IPS-18a (cell line): ENCODE measurements at regions not wholly inside any gene's neighbourhood (a gene's known extent, or its start where the extent isn't known, plus 50 kb on each side); places are given as distances from the start of the nearest gene placed in this dataset.
"Not testable (repeated sequence)": the region's sequence is repeated elsewhere in the genome, so short reads cannot be mapped to it uniquely, and the experiment has no call there.

Experiments
- H3K27ac ChIP-seq: one replicate; pipeline ENCODE4 v1.5.1; 2013; ENCODE audit warnings: low read length
- H3K27me3 ChIP-seq: one replicate; pipeline ENCODE4 v1.6.1; 2013; ENCODE audit warnings: mild to moderate bottlenecking, low read length; ENCODE audit not compliant: control insufficient read depth, insufficient read depth
- H3K36me3 ChIP-seq: one replicate; pipeline ENCODE4 v1.6.1; 2013; ENCODE audit warnings: low read depth, low read length; ENCODE audit not compliant: control insufficient read depth
- H3K4me1 ChIP-seq: one replicate; pipeline ENCODE4 v1.6.1; 2013; ENCODE audit warnings: low read depth, low read length; ENCODE audit not compliant: control insufficient read depth
- H3K4me3 ChIP-seq: one replicate; pipeline ENCODE4 v1.5.1; 2013; ENCODE audit warnings: low read length
- H3K9ac ChIP-seq: one replicate; pipeline ENCODE4 v1.6.1; 2013; ENCODE audit warnings: mild to moderate bottlenecking, low read length, moderate library complexity
- H3K9me3 ChIP-seq: one replicate; pipeline ENCODE4 v1.6.1; 2013; ENCODE audit warnings: low read depth, low read length; ENCODE audit not compliant: control insufficient read depth

GRCh38 chr11:29227811-29228210, 789.0 kb downstream of the KCNA4 start:
- H3K27ac ChIP-seq, result no peak overlapping the region
- H3K4me1 ChIP-seq, result peaks cover 12% of the 10 kb centered on the region
- no peaks in the 10 kb centered on the region for H3K27me3 ChIP-seq
- H3K9ac ChIP-seq, result no peak overlapping the region
- no peaks in the 10 kb centered on the region for H3K9me3 ChIP-seq
- H3K4me3 ChIP-seq, result no peak overlapping the region
- no peaks in the 10 kb centered on the region for H3K36me3 ChIP-seq

DNA sequence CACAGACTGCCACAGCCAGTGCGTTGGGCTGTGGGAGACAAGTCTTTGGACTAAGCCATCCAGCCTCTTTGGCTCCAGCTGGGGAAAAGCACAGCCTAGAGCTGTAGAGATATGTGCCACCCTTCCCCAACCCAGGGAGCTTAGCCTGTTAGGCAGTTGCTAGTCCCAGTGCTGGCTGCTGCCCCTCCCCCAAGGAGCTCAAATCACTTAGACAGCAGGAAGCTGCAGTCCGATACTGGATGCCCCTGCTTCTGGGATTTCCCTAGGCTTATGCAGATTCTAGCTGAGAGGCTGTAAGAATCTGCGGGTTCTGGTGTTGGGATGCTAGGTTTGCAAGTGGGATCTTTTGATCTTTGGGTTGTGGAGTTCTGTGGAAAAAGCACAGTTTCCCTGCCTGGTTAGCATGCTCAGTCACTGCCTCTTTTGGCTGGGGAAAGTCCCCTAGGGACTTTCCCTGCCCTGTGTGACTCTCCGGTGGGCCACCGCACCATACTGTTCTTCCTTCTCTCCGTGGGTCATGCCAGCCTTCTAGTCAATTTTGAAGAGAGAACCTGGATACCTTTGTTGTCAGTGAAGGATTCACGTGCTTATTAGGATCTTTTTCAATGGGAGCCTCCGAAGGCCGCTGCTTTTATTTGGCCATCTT, 792.0 kb downstream of the KCNA4 start:
- Histone ChIP-seq H3K36me3 (no peaks in the 10 kb centered on the region), H3K27ac (no peak overlapping the region), H3K9me3 (no peaks in the 10 kb centered on the region), H3K9ac (no peak overlapping the region), H3K4me1 (peaks cover 12% of the 10 kb centered on the region), H3K27me3 (no peaks in the 10 kb centered on the region), H3K4me3 (no peak overlapping the region)

DNA sequence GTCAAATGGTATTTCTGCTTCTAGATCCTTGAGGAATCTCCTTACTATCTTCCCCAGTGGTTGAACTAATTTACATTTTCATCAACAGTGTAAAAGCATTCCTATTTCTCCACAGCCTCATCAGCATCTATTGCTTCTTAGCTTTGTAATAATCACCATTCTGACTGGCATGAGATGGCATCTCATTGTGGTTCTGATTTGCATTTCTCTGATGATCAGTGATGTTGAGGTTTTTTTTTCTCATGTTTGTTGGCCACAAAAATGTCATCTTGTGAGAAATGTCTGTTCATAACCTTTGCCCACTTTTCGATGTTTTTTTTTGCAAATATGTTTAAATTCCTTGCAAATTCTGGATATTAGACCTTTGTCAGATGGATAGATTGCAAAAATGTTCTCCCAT, 797.3 kb downstream of the KCNA4 start:
- not testable (repeated sequence) for H3K4me3 ChIP-seq, H3K27ac ChIP-seq, H3K4me1 ChIP-seq, H3K27me3 ChIP-seq, H3K36me3 ChIP-seq, H3K9me3 ChIP-seq, H3K9ac ChIP-seq

- Histone ChIP-seq H3K27ac (no peak overlapping the region), H3K4me3 (no peak overlapping the region), H3K9ac (no peak overlapping the region), H3K27me3 (no peaks in the 10 kb centered on the region), H3K9me3 (no peaks in the 10 kb centered on the region), H3K36me3 (no peaks in the 10 kb centered on the region), H3K4me1 (no peaks in the 10 kb centered on the region)
These were observed 798.9 kb downstream of the KCNA4 start for GRCh38 chr11:29217901-29218300.

DNA sequence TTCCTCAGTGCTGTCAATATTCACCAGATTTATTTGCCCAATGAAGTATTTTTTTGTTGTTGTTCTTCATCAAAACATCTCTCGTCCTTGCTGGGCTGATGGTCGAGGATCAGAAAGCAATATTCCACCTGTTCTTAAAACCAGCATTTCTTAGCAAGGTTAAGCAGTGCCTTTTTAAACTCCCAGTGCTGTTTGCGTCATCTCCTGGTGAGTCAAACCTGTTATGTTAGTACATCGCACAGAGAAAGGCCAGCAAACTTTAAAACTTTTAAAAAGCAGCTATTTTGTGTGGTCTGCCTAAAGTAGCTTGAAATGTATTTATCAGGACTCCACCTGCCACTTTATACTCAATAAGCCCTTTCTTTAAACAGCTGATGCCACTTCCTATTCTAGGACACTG, 802.0 kb downstream of the KCNA4 start:
- no peaks in the 10 kb centered on the region for H3K4me1 ChIP-seq
- no peaks in the 10 kb centered on the region for H3K27me3 ChIP-seq
- H3K9ac ChIP-seq, result no peak overlapping the region
- H3K9me3 ChIP-seq, result no peaks in the 10 kb centered on the region
- no peak overlapping the region for H3K27ac ChIP-seq
- H3K36me3 ChIP-seq, result no peaks in the 10 kb centered on the region
- no peak overlapping the region for H3K4me3 ChIP-seq

GRCh38 chr11:29211202-29211601, 805.6 kb downstream of the KCNA4 start:
- H3K27ac ChIP-seq, result no peak overlapping the region
- H3K4me1 ChIP-seq, result no peaks in the 10 kb centered on the region
- no peaks in the 10 kb centered on the region for H3K36me3 ChIP-seq
- H3K9ac ChIP-seq, result no peak overlapping the region
- H3K27me3 ChIP-seq, result no peaks in the 10 kb centered on the region
- no peak overlapping the region for H3K4me3 ChIP-seq
- H3K9me3 ChIP-seq, result no peaks in the 10 kb centered on the region

GRCh38 chr11:29210426-29210825, 806.4 kb downstream of the KCNA4 start:
- Histone ChIP-seq H3K9ac (no peak overlapping the region), H3K27ac (no peak overlapping the region), H3K36me3 (no peaks in the 10 kb centered on the region), H3K4me3 (no peak overlapping the region), H3K27me3 (no peaks in the 10 kb centered on the region), H3K4me1 (no peaks in the 10 kb centered on the region), H3K9me3 (no peaks in the 10 kb centered on the region)

DNA sequence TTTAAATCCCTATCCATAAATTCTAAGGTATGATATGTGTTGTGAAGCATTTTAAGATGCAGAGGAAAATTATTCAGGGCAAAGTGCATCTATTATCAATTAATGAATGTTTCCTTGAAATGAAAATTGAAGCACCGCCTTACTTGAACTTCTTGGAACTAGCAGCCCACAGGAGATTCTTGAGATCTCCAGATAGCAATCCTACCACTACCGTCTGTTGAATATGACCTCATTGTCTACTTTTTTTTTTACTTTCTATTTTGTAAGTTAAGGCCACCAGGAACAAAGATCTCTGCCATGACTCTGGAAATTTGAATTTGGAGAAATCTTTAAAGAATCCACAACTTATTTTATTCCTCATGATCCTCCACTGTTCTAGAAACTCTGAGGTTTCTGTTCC, 808.7 kb downstream of the KCNA4 start:
- H3K27ac ChIP-seq, result no peak overlapping the region
- no peaks in the 10 kb centered on the region for H3K36me3 ChIP-seq
- H3K9me3 ChIP-seq, result no peaks in the 10 kb centered on the region
- no peak overlapping the region for H3K4me3 ChIP-seq
- no peak overlapping the region for H3K9ac ChIP-seq
- no peaks in the 10 kb centered on the region for H3K4me1 ChIP-seq
- H3K27me3 ChIP-seq, result no peaks in the 10 kb centered on the region

GRCh38 chr11:29200791-29201562, 815.9 kb downstream of the KCNA4 start:
- no peak overlapping the region for H3K27ac ChIP-seq
- H3K36me3 ChIP-seq, result no peaks in the 10 kb centered on the region
- H3K4me3 ChIP-seq, result no peak overlapping the region
- H3K9me3 ChIP-seq, result no peaks in the 10 kb centered on the region
- H3K9ac ChIP-seq, result no peak overlapping the region
- no peaks in the 10 kb centered on the region for H3K27me3 ChIP-seq
- no peaks in the 10 kb centered on the region for H3K4me1 ChIP-seq

- no peaks in the 10 kb centered on the region for H3K9me3 ChIP-seq
- H3K27ac ChIP-seq, result no peak overlapping the region
- no peak overlapping the region for H3K4me3 ChIP-seq
- no peaks in the 10 kb centered on the region for H3K4me1 ChIP-seq
- H3K9ac ChIP-seq, result no peak overlapping the region
- H3K36me3 ChIP-seq, result no peaks in the 10 kb centered on the region
- no peaks in the 10 kb centered on the region for H3K27me3 ChIP-seq
These were observed 826.5 kb downstream of the KCNA4 start for GRCh38 chr11:29190313-29190712.

- no peaks in the 10 kb centered on the region for H3K36me3 ChIP-seq
- no peaks in the 10 kb centered on the region for H3K27me3 ChIP-seq
- H3K27ac ChIP-seq, result no peak overlapping the region
- H3K9ac ChIP-seq, result no peak overlapping the region
- no peaks in the 10 kb centered on the region for H3K4me1 ChIP-seq
- no peak overlapping the region for H3K4me3 ChIP-seq
- no peaks in the 10 kb centered on the region for H3K9me3 ChIP-seq
These were observed 829.6 kb downstream of the KCNA4 start for GRCh38 chr11:29187215-29187614.
